ENCODE measurements at regions not wholly inside any gene's neighbourhood (a gene's known extent, or its start where the extent isn't known, plus 50 kb on each side); places are given as distances from the start of the nearest gene placed in this dataset.
"Not testable (repeated sequence)": the region's sequence is repeated elsewhere in the genome, so short reads cannot be mapped to it uniquely, and the experiment has no call there.

DNA sequence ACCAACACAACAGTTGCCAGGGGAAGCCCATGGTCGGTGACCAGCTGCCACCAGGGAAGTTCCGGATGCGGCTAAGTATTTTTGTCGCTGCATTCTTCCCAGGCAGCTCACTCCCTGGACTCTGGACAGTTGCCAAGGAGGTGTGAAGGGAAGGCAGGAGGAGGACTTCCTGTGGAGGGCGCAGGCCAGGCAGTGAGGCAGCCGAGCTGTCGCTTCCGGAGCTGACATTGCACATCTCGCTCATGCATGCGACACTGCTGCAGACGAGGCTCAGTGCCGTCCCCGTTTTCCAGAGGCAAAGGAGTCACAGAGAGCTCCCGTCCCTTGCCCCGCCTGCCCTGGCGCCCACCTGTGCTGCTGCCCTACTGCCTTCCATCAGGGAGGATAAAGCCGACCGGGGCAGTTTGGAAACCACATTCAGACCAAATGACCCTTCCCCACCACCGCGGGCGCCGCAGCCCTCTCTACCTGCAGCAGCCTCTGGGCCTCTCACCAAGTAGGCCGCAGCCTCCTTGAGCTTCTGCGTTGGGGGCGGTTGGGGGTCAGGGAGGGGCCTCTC lies 81.4 kb downstream of the NENF start:
- Histone ChIP-seq H3K36me3 (ENCODE audit: insufficient read depth, low read length) (no peaks in the 10 kb centered on the region), H3K4me1 (ENCODE audit: insufficient read depth, low read length, poor library complexity, severe bottlenecking) (no peaks in the 10 kb centered on the region), H2AFZ (ENCODE audit: low read length) (no peak overlapping the region), H3K4me3 (ENCODE audit: low read depth, low read length, poor library complexity, severe bottlenecking) (no peak overlapping the region), H3K4me2 (ENCODE audit: low read length) (no peak overlapping the region), H3K9me3 (ENCODE audit: low read length) (no peaks in the 10 kb centered on the region), H3K9me2 (ENCODE audit: insufficient read depth, low read length) (no peaks in the 10 kb centered on the region), H4K20me1 (ENCODE audit: insufficient read depth, low read length) (no peaks in the 10 kb centered on the region), H3K79me2 (ENCODE audit: insufficient read depth, low read depth, low read length) (no peaks in the 10 kb centered on the region), H3K27ac (ENCODE audit: low read depth, low read length, poor library complexity, severe bottlenecking) (no peak overlapping the region)
- no peak for TF ChIP-seq EZH2phosphoT487 (IDR thresholded peaks at IDR 0.05; ENCODE audit: borderline replicate concordance, low read depth, low read length)
- TF ChIP-seq, protein P1, sequence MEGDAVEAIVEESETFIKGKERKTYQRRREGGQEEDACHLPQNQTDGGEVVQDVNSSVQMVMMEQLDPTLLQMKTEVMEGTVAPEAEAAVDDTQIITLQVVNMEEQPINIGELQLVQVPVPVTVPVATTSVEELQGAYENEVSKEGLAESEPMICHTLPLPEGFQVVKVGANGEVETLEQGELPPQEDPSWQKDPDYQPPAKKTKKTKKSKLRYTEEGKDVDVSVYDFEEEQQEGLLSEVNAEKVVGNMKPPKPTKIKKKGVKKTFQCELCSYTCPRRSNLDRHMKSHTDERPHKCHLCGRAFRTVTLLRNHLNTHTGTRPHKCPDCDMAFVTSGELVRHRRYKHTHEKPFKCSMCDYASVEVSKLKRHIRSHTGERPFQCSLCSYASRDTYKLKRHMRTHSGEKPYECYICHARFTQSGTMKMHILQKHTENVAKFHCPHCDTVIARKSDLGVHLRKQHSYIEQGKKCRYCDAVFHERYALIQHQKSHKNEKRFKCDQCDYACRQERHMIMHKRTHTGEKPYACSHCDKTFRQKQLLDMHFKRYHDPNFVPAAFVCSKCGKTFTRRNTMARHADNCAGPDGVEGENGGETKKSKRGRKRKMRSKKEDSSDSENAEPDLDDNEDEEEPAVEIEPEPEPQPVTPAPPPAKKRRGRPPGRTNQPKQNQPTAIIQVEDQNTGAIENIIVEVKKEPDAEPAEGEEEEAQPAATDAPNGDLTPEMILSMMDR (conservative IDR thresholded peaks at IDR 0.05; ENCODE audit: low read length), result no peak
- no peak for DNase-seq (ENCODE audit: low spot score)
- POLR2A ChIA-PET, result no interaction called here
- intact Hi-C loops (cut with micrococcal nuclease; ENCODE audit: unreplicated experiment), result no loop called here
- no TSS peak for BruUV-seq (replicated peaks)
- CTCF ChIA-PET (ENCODE audit: unreplicated experiment), result interaction anchor here (0.5 kb wide), 1 partner anchor 95 kb away, joined by 3 read pairs; no protein-coding TSS in a partner anchor

DNA sequence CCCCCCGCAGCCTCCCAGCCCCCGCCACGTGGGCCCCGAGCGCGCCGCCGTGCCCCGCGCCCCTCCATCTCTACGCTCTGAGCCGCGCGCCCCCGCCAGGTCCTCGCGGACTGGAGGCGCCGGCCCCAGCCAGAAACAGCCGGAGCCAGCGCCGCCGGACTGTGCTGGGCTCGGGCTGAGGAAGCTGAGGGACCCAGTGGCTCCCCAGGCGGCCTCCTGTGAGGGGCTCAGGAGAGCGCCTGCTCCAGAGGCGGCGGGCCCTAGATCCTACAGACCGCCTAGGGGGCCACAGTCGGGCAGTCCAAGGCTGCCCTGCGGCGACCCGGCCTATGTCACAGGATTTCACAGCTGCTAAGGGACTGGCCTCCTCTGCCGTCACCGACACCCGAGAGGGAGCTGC lies 82.1 kb downstream of the NENF start:
- no peaks in the 10 kb centered on the region for H3K36me3 ChIP-seq (ENCODE audit: insufficient read depth, low read length)
- H2AFZ ChIP-seq (ENCODE audit: low read length), result no peak overlapping the region
- H3K4me1 ChIP-seq (ENCODE audit: insufficient read depth, low read length, poor library complexity, severe bottlenecking), result no peaks in the 10 kb centered on the region
- ChIA-PET POLR2A (no interaction called here), CTCF (ENCODE audit: unreplicated experiment) (no interaction called here)
- no peak overlapping the region for H3K4me2 ChIP-seq (ENCODE audit: low read length)
- no peak overlapping the region for H3K4me3 ChIP-seq (ENCODE audit: low read depth, low read length, poor library complexity, severe bottlenecking)
- DNase-seq (ENCODE audit: low spot score), result no peak
- intact Hi-C loops (cut with micrococcal nuclease; ENCODE audit: unreplicated experiment), result no loop called here
- H3K9me2 ChIP-seq (ENCODE audit: insufficient read depth, low read length), result no peaks in the 10 kb centered on the region
- no peak for TF ChIP-seq EZH2phosphoT487 (IDR thresholded peaks at IDR 0.05; ENCODE audit: borderline replicate concordance, low read depth, low read length)
- TF ChIP-seq, protein P1 (conservative IDR thresholded peaks at IDR 0.05; ENCODE audit: low read length), result no peak
- no peaks in the 10 kb centered on the region for H3K9me3 ChIP-seq (ENCODE audit: low read length)
- H3K79me2 ChIP-seq (ENCODE audit: insufficient read depth, low read depth, low read length), result no peaks in the 10 kb centered on the region
- H4K20me1 ChIP-seq (ENCODE audit: insufficient read depth, low read length), result no peaks in the 10 kb centered on the region
- no peak overlapping the region for H3K27ac ChIP-seq (ENCODE audit: low read depth, low read length, poor library complexity, severe bottlenecking)
- no TSS peak for BruUV-seq (replicated peaks)

DNA sequence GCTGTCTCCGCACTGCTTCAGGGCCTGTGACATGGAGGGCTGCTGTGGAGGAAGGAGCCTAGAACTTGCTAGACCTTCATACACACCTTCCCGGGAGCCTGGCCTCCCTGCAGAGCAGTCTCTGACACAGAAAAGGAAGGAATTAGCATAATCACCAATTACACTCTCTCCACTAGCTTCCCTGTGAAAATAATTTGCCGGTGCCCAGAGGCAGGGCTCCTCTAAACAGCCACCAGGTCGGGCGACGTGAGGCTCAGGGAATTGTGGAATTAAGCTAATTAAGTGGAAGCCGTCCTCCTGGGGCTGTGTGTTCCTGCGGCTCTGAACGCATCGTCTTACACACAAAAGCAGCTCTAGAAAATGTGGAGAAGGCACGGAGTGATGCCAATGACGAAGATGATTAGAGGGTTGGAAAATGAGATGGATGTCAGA lies 82.6 kb downstream of the NENF start:
- Histone ChIP-seq H3K36me3 (ENCODE audit: insufficient read depth, low read length) (no peaks in the 10 kb centered on the region), H3K9me2 (ENCODE audit: insufficient read depth, low read length) (no peaks in the 10 kb centered on the region), H3K79me2 (ENCODE audit: insufficient read depth, low read depth, low read length) (no peaks in the 10 kb centered on the region), H3K4me3 (ENCODE audit: low read depth, low read length, poor library complexity, severe bottlenecking) (no peak overlapping the region), H3K4me2 (ENCODE audit: low read length) (no peak overlapping the region), H2AFZ (ENCODE audit: low read length) (no peak overlapping the region), H3K9me3 (ENCODE audit: low read length) (no peaks in the 10 kb centered on the region), H4K20me1 (ENCODE audit: insufficient read depth, low read length) (no peaks in the 10 kb centered on the region), H3K27ac (ENCODE audit: low read depth, low read length, poor library complexity, severe bottlenecking) (no peak overlapping the region), H3K4me1 (ENCODE audit: insufficient read depth, low read length, poor library complexity, severe bottlenecking) (no peaks in the 10 kb centered on the region)
- ChIA-PET CTCF (ENCODE audit: unreplicated experiment) (no interaction called here), POLR2A (no interaction called here)
- DNase-seq (ENCODE audit: low spot score), result no peak
- BruUV-seq (replicated peaks), result no TSS peak
- intact Hi-C loops (cut with micrococcal nuclease; ENCODE audit: unreplicated experiment), result no loop called here
- TF ChIP-seq EZH2phosphoT487 (IDR thresholded peaks at IDR 0.05; ENCODE audit: borderline replicate concordance, low read depth, low read length), result no peak
- TF ChIP-seq, protein P1 (conservative IDR thresholded peaks at IDR 0.05; ENCODE audit: low read length), result no peak

DNA sequence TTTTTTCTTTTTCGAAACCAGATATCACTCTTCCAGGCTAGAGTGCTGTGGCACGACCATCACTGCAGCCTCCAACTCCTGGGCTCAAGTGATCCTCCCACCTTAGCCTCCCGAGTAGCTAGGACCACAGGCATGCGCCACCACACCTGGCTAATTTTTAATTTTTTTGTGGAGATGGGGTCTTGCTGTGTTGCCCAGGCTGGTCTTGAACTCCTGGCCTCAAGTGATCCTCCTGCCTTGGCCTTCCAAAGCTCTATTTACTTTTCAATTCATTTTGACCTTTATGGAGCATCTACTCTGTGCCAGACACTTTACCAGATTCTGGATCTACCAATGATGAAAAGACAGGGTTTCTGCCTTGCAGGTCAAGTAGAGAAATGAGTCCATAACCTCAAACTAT lies 83.3 kb downstream of the NENF start:
- DNase-seq (ENCODE audit: low spot score); BruUV-seq (replicated peaks); H3K4me2 ChIP-seq (ENCODE audit: low read length); H3K4me3 ChIP-seq (ENCODE audit: low read depth, low read length, poor library complexity, severe bottlenecking); H3K4me1 ChIP-seq (ENCODE audit: insufficient read depth, low read length, poor library complexity, severe bottlenecking); H3K36me3 ChIP-seq (ENCODE audit: insufficient read depth, low read length); H4K20me1 ChIP-seq (ENCODE audit: insufficient read depth, low read length); POLR2A ChIA-PET; H2AFZ ChIP-seq (ENCODE audit: low read length); CTCF ChIA-PET (ENCODE audit: unreplicated experiment); H3K9me3 ChIP-seq (ENCODE audit: low read length); H3K9me2 ChIP-seq (ENCODE audit: insufficient read depth, low read length); intact Hi-C loops (cut with micrococcal nuclease; ENCODE audit: unreplicated experiment); H3K79me2 ChIP-seq (ENCODE audit: insufficient read depth, low read depth, low read length); H3K27ac ChIP-seq (ENCODE audit: low read depth, low read length, poor library complexity, severe bottlenecking): not testable (repeated sequence)

All from OCI-LY7 (cell line).